ENCODE measurements at regions not wholly inside any gene's neighbourhood (a gene's known extent, or its start where the extent isn't known, plus 50 kb on each side); places are given as distances from the start of the nearest gene placed in this dataset.

- H4K20me1 ChIP-seq (ENCODE audit: insufficient read depth, low read length) = no peaks in the 10 kb centered on the region
- TF ChIP-seq EZH2phosphoT487 (IDR thresholded peaks at IDR 0.05; ENCODE audit: low read depth) (no peak), CTCF (IDR thresholded peaks at IDR 0.05; ENCODE audit: low read depth, low read length) (no peak)
- no peaks in the 10 kb centered on the region for H3K9me3 ChIP-seq (ENCODE audit: insufficient read depth, low read length)
- no peaks in the 10 kb centered on the region for H3K79me2 ChIP-seq (ENCODE audit: low read length)
- H3K9ac ChIP-seq (ENCODE audit: low read length) = no peak overlapping the region
- no peak overlapping the region for H3K4me3 ChIP-seq (ENCODE audit: low read length)
- H2AFZ ChIP-seq (ENCODE audit: low read depth, low read length) = no peak overlapping the region
- no peaks in the 10 kb centered on the region for H3K4me1 ChIP-seq (ENCODE audit: low read length)
- peaks cover 8% of the 10 kb centered on the region; the same call in 1 of the 2 replicates for H3K27me3 ChIP-seq (ENCODE audit: low read depth, low read length)
- no peaks in the 10 kb centered on the region for H3K36me3 ChIP-seq (replicated peaks; ENCODE audit: low read depth, low read length)
- no peak overlapping the region for H3K4me2 ChIP-seq (ENCODE audit: low read length)
- no peak overlapping the region for H3K27ac ChIP-seq (ENCODE audit: low read length)
Measured at GRCh38 chr11:116249561-116249960, 523.2 kb downstream of the BUD13 start.

- no peaks in the 10 kb centered on the region for H3K9me3 ChIP-seq (ENCODE audit: insufficient read depth, low read length)
- peaks cover 6% of the 10 kb centered on the region; the same call in 1 of the 2 replicates for H3K27me3 ChIP-seq (ENCODE audit: low read depth, low read length)
- no peak overlapping the region for H2AFZ ChIP-seq (ENCODE audit: low read depth, low read length)
- H3K4me1 ChIP-seq (ENCODE audit: low read length) = no peaks in the 10 kb centered on the region
- H3K36me3 ChIP-seq (replicated peaks; ENCODE audit: low read depth, low read length) = no peaks in the 10 kb centered on the region
- H3K79me2 ChIP-seq (ENCODE audit: low read length) = no peaks in the 10 kb centered on the region
- no peak overlapping the region for H3K4me2 ChIP-seq (ENCODE audit: low read length)
- H4K20me1 ChIP-seq (ENCODE audit: insufficient read depth, low read length) = no peaks in the 10 kb centered on the region
- H3K4me3 ChIP-seq (ENCODE audit: low read length) = no peak overlapping the region
- H3K27ac ChIP-seq (ENCODE audit: low read length) = no peak overlapping the region
- TF ChIP-seq CTCF (IDR thresholded peaks at IDR 0.05; ENCODE audit: low read depth, low read length) = no peak
- TF ChIP-seq EZH2phosphoT487 (IDR thresholded peaks at IDR 0.05; ENCODE audit: low read depth) = no peak
- no peak overlapping the region for H3K9ac ChIP-seq (ENCODE audit: low read length)
Measured at GRCh38 chr11:116244889-116245288, 527.9 kb downstream of the BUD13 start.

- TF ChIP-seq EZH2phosphoT487 (IDR thresholded peaks at IDR 0.05; ENCODE audit: low read depth) (no peak), CTCF (IDR thresholded peaks at IDR 0.05; ENCODE audit: low read depth, low read length) (no peak)
- Histone ChIP-seq H3K9me3 (ENCODE audit: insufficient read depth, low read length) (no peaks in the 10 kb centered on the region), H3K4me2 (ENCODE audit: low read length) (no peak overlapping the region), H3K27me3 (ENCODE audit: low read depth, low read length) (peaks cover 6% of the 10 kb centered on the region; the same call in 1 of the 2 replicates), H3K36me3 (replicated peaks; ENCODE audit: low read depth, low read length) (no peaks in the 10 kb centered on the region), H3K4me3 (ENCODE audit: low read length) (no peak overlapping the region), H3K9ac (ENCODE audit: low read length) (no peak overlapping the region), H3K79me2 (ENCODE audit: low read length) (no peaks in the 10 kb centered on the region), H2AFZ (ENCODE audit: low read depth, low read length) (no peak overlapping the region), H4K20me1 (ENCODE audit: insufficient read depth, low read length) (no peaks in the 10 kb centered on the region), H3K27ac (ENCODE audit: low read length) (no peak overlapping the region), H3K4me1 (ENCODE audit: low read length) (no peaks in the 10 kb centered on the region)
Measured at GRCh38 chr11:116244439-116244838, 528.3 kb downstream of the BUD13 start.

GRCh38 chr11:116243991-116244390 lies 528.8 kb downstream of the BUD13 start:
- no peaks in the 10 kb centered on the region for H3K9me3 ChIP-seq (ENCODE audit: insufficient read depth, low read length)
- H3K4me2 ChIP-seq (ENCODE audit: low read length) = no peak overlapping the region
- TF ChIP-seq CTCF (IDR thresholded peaks at IDR 0.05; ENCODE audit: low read depth, low read length) (no peak), EZH2phosphoT487 (IDR thresholded peaks at IDR 0.05; ENCODE audit: low read depth) (no peak)
- no peaks in the 10 kb centered on the region for H3K36me3 ChIP-seq (replicated peaks; ENCODE audit: low read depth, low read length)
- H4K20me1 ChIP-seq (ENCODE audit: insufficient read depth, low read length) = no peaks in the 10 kb centered on the region
- no peak overlapping the region for H2AFZ ChIP-seq (ENCODE audit: low read depth, low read length)
- H3K4me1 ChIP-seq (ENCODE audit: low read length) = no peaks in the 10 kb centered on the region
- H3K4me3 ChIP-seq (ENCODE audit: low read length) = no peak overlapping the region
- no peaks in the 10 kb centered on the region for H3K79me2 ChIP-seq (ENCODE audit: low read length)
- no peak overlapping the region for H3K9ac ChIP-seq (ENCODE audit: low read length)
- peaks cover 6% of the 10 kb centered on the region; the same call in 1 of the 2 replicates for H3K27me3 ChIP-seq (ENCODE audit: low read depth, low read length)
- no peak overlapping the region for H3K27ac ChIP-seq (ENCODE audit: low read length)

Data from OCI-LY3 (cell line).